ENCODE measurements at regions not wholly inside any gene's neighbourhood (a gene's known extent, or its start where the extent isn't known, plus 50 kb on each side); places are given as distances from the start of the nearest gene placed in this dataset.

GRCh38 chr13:31081316-31081715 lies 80.4 kb downstream of the HSPH1 start:
- DNase-seq (ENCODE audit: low spot score), result no peak

GRCh38 chr13:31074756-31075155 lies 86.9 kb downstream of the HSPH1 start:
- DNase-seq (ENCODE audit: low spot score), result no peak

DNA sequence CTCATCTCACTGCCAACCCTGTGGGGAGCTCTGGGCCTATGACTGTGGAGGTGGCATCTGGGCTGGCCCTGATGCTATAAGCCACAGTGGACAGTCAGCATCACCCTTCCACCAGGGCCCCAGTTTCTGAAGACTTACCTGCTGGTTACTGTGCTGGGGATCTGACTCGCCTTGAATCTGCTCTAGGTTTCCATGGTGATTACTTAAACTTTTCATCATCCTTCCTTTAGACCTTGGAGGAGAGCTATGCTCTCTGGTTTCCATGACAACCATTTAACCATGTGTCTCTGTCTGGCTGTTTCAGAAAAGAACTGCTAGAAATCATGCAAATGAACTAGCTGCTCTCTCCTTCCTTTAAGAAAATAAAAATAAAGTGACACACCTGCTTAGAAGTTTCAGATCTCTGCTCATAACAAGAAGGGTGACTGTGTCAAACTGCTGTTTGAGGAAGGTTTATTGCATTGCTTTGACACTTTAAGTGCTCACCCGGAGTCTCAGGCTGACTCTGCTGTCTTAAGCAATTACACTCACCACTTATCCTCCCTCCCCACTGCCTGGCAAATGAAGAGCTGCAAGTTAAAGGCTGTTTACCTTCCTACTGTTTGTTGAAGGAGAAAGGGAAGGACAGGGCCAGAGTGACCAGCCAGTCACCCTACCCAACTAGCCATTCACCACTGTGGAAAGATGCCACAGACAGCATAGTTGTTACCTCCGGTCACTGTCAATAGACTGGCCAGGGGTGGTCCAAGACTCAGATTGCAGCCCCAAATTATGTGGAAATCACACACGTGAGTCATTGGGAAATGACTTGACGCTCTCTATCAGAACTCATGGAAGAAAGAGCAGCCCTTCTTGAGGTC lies 87.6 kb downstream of the HSPH1 start:
- DNase-seq (ENCODE audit: low spot score), result no peak

DNA sequence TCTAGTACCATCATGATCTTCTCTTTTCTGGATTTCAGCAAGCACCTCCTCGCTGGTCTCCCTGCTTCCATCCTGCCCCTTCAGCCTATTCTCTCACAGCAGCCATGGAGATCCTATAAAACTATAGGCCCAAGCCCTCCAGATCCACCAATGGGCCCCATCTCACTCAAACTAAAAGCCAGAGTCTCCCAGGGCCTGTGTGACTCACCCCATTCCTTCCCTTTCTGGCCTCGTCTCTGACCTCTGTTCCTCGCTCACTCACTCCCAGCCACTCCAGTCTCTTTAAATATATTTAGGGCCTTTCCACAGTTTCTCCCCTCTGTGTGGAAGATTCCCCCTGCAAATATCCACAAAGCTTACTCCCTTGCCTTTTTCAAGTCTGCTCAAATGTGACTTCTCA lies 89.7 kb downstream of the HSPH1 start:
- DNase-seq (ENCODE audit: low spot score), result no peak

GRCh38 chr13:31069808-31070534 lies 91.7 kb downstream of the HSPH1 start:
- DNase-seq (ENCODE audit: low spot score), result no peak

DNA sequence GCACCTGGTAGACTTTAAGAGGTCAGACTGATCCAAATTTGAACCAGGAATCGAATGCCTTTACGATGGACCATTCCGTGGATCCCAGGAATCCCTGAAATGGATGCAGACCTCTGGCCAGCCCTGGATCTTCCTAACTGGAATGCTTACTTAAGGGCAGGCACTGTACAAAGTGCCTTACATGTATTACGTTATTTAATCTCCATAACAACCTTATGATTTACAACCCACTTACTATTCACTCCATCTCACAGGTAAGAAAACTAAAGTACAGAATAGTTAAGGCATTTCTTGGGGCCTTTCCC lies 93.6 kb downstream of the HSPH1 start:
- no peak for DNase-seq (ENCODE audit: low spot score)

GRCh38 chr13:31067416-31068118 lies 94.1 kb downstream of the HSPH1 start:
- DNase-seq (ENCODE audit: low spot score), result no peak

DNA sequence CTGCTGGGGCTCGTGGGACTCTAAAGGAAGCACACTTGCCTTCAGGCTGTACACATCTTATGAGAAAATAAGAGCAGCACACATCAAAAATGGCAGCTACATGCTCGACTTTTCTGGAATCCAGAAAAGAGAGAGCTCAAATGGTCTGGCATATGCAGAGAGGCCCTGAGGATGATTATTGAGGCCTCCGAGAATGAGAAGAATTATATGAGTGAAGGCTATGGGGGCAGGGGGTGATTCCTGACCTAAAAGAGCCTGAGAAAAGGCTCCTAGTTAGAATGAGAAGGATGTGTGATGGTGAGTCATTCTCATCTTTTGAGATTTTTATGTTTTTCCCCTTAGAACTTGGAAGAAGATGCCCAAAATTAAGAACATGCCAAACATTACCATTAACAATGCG lies 97.1 kb downstream of the HSPH1 start:
- no peak for DNase-seq (ENCODE audit: low spot score)

DNA sequence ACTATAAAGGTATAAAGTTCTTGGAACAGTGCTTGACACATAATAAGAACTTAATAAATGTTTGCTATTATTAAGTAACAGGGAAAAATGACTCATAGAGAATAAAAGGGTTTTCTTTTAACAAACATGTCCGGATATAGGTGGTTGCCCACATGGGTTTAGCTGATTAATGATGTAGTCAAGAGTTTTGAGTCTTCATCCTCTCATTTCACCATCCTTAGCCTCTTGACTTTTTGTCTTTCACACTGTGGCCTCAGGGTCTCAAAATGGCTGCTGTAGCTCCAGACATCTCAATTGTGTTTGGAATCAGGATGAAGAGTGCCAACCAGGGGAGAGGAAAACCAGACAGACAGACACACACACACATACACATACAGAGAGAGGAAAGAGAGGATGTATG lies 97.9 kb downstream of the HSPH1 start:
- no peak for DNase-seq (ENCODE audit: low spot score)

GRCh38 chr13:31060655-31061054 lies 101.0 kb downstream of the HSPH1 start:
- DNase-seq (ENCODE audit: low spot score), result no peak

- no peak for DNase-seq (ENCODE audit: low spot score)
These were observed 101.5 kb downstream of the HSPH1 start for GRCh38 chr13:31060220-31060619.

GRCh38 chr13:31057403-31058033 lies 104.2 kb downstream of the HSPH1 start:
- no peak for DNase-seq (ENCODE audit: low spot score)

DNA sequence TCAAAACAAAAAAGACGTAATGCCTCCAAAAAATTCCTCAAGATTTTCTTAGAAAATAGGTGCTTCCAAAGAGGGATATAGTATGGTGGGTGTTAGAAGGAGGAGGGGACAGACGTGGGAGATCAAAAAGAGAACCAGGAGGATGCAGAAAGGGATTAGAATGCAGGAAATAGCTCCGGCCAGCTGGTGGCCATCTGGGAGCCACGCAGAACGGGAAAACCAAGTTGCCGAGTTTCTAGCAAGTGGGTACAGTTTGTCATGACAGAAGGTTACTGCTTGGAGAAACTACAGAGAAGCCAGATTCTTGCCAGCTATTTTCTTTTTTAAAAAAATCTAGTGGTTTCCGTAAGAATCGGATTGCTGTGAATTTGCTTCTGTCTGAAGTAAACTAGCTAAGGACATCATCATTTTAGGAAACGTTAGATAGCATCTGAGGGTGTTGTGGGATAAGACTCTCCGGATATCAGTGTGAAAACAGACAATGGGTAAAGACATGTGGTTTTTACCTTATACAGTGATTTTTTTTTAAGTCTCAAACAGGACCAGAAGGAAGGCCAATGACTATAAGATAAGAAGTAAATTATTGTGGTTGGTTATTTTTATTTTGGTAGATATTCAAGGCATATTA lies 104.9 kb downstream of the HSPH1 start:
- no peak for DNase-seq (ENCODE audit: low spot score)

GRCh38 chr13:31055589-31055988 lies 106.1 kb downstream of the HSPH1 start:
- DNase-seq (ENCODE audit: low spot score), result no peak

- no peak for DNase-seq (ENCODE audit: low spot score)
These were observed 107.1 kb downstream of the HSPH1 start for GRCh38 chr13:31054632-31055031.

GRCh38 chr13:31053896-31054295 lies 107.8 kb downstream of the HSPH1 start:
- DNase-seq (ENCODE audit: low spot score), result no peak

- DNase-seq (ENCODE audit: low spot score), result peak; percentile 43
These were observed 108.6 kb downstream of the HSPH1 start for GRCh38 chr13:31053091-31053490.

GRCh38 chr13:31052478-31052877 lies 109.2 kb downstream of the HSPH1 start:
- no peak for DNase-seq (ENCODE audit: low spot score)

GRCh38 chr13:31051999-31052398 lies 109.7 kb downstream of the HSPH1 start:
- no peak for DNase-seq (ENCODE audit: low spot score)

GRCh38 chr13:31050486-31051400 lies 111.0 kb downstream of the HSPH1 start:
- DNase-seq (ENCODE audit: low spot score), result no peak

- no peak for DNase-seq (ENCODE audit: low spot score)
These were observed 111.9 kb downstream of the HSPH1 start for GRCh38 chr13:31049833-31050232.

All from LoVo (cell line).